Kidney tubule cell (primary cell): ENCODE measurements at regions not wholly inside any gene's neighbourhood (a gene's known extent, or its start where the extent isn't known, plus 50 kb on each side); places are given as distances from the start of the nearest gene placed in this dataset.
A peak's percentile ranks its signal among the peaks of the same experiment; 100 is the strongest.
"Not testable (repeated sequence)": the region's sequence is repeated elsewhere in the genome, so short reads cannot be mapped to it uniquely, and the experiment has no call there.

ENCODE experiments used
- DNase-seq: peaks from one replicate; pipeline ENCODE4 v3.0.0-alpha.2; 2018; ENCODE audit warnings: low spot score

GRCh38 chr21:6556516-6556915 lies 3964.9 kb upstream of the TPTE start:
- DNase-seq = not testable (repeated sequence)

GRCh38 chr21:6557415-6557814 lies 3964.0 kb upstream of the TPTE start:
- DNase-seq = not testable (repeated sequence)

- not testable (repeated sequence) for DNase-seq
Observed at GRCh38 chr21:6561168-6561567, 3960.2 kb upstream of the TPTE start.

GRCh38 chr21:6561578-6561977 lies 3959.8 kb upstream of the TPTE start:
- not testable (repeated sequence) for DNase-seq

- not testable (repeated sequence) for DNase-seq
Observed at GRCh38 chr21:6564543-6565166, 3956.7 kb upstream of the TPTE start.

- DNase-seq = peak; percentile 1
Observed at GRCh38 chr21:6565190-6566094, 3955.9 kb upstream of the TPTE start.

GRCh38 chr21:6567542-6567941 lies 3953.8 kb upstream of the TPTE start:
- not testable (repeated sequence) for DNase-seq

GRCh38 chr21:6569152-6569551 lies 3952.2 kb upstream of the TPTE start:
- DNase-seq = not testable (repeated sequence)

GRCh38 chr21:6569587-6570392 lies 3951.6 kb upstream of the TPTE start:
- DNase-seq = not testable (repeated sequence)

- not testable (repeated sequence) for DNase-seq
Observed at GRCh38 chr21:6570700-6571368, 3950.5 kb upstream of the TPTE start.

- not testable (repeated sequence) for DNase-seq
Observed at GRCh38 chr21:6573576-6573975, 3947.8 kb upstream of the TPTE start.

GRCh38 chr21:6579801-6580200 lies 3941.6 kb upstream of the TPTE start:
- not testable (repeated sequence) for DNase-seq
